GM19324 (cell line): ENCODE measurements at regions not wholly inside any gene's neighbourhood (a gene's known extent, or its start where the extent isn't known, plus 50 kb on each side); places are given as distances from the start of the nearest gene placed in this dataset.
"Not testable (repeated sequence)": the region's sequence is repeated elsewhere in the genome, so short reads cannot be mapped to it uniquely, and the experiment has no call there.

Experiments
- ATAC-seq: cut with Tn5 transposase; IDR thresholded peaks from one replicate; pipeline ENCODE4 v1.9.1; 2021; ENCODE audit warnings: mild to moderate bottlenecking, moderate library complexity; ENCODE audit not compliant: unreplicated experiment, low FRiP score

GRCh38 chr2:7852546-7852945 lies 829.3 kb upstream of the ID2 start:
- ATAC-seq: no peak

DNA sequence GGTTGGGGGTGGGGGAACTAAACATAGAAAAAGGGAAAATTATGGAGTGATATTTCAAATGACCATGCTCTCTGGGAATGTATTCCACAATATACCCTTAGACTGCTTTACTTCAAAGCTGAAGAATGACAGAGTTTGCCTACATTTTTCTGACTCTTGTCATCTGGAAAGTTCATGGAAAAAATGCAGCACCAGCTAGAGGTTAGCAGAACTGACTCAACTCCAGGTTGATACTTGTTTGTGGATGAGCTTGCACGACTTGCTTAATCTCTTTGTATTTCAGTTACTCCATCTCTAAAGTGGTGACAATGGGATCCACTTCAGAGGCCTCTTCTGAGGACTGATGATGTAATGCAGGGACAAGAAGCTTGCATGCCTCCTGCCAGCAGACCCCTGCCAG lies 824.0 kb upstream of the ID2 start:
- ATAC-seq: no peak

DNA sequence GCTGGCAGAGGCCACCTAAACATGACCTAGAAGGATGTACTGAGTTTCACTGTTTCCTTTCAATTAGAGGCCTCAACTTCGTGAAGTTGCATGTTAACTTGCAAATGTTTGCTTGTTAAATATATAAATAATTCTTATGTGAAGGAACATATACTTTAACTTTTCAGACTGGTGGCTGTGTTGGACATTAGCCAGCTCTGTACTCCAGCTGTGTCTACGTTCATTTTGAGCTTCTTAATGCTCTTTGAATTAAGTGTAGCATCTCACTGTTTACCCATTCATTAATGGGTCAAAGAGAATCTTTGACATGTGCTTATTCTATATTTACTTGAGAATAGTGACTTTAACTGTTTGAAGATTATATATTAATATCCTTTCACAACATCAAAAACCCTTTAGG lies 823.2 kb upstream of the ID2 start:
- no peak for ATAC-seq

DNA sequence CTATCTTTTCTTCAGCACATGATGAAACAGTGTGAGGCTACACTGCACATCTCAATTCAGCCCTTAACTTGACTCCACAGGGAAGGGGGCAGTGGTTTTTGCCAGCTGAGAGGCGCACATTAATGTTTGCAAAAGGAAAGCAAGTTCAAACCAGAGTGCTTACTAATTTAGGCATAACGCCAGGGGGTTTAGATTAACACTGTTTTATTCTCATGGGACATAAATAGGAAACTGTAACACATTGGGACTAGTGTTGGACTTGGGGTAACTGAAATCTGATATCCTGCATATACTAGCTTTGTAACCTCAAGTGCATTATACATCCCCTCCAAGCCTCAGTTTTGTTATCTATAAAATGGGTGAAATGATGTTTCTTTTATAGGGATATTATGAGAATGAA lies 821.2 kb upstream of the ID2 start:
- ATAC-seq: no peak

DNA sequence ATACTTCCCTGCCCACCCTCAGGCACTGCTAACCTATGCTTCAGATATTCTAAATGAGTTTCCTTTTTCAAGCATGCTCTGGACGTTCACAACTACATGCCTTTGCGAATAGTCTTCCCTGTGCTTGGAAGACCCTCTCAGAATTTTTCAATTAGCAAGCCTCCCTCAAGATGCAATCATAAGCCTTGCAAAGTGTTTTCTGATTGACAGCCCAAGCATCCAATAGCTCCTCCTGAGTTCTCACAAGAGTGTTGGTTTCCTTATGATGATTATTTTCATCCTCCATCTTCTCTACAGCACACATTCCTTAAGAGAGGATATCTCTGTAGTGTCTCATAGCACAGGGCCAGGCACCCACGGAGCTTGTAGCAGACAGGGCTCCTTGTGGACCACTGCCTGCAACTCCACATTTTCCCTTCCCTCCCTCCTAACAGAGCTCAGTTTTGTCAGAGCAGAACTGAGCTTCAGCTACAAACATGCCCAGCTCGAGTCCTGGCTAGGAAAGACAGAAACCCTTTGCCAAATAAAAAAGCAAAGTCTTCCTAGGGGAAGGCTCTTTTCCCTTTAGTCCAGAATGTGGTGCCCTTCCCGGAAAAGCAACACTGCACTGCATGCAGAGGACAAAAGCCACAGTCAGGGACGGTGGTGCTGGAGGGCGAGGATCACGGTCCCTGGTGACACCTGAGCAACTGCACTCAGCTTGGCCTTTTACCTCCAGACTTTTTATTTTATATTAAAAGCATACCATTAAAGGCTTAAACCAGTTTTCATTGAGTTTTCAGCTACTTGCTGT lies 819.8 kb upstream of the ID2 start:
- no peak for ATAC-seq

DNA sequence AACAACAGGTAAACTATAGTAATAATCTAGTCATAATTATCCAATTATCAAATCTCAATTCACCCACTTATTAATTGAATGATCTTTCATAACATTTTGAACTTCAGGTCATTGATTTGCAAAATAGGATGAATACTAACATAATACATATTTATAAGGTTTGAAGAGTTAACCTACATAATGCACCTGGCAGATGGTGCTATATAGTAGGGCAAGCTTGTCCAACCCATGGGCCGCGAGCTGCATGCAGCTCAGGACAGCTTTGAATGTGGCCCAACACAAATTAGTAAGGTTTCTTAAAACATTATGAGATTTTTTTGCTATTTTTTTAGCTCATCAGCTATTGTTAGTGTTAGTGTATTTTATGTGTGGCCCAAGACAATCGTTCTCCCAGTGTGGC lies 815.8 kb upstream of the ID2 start:
- ATAC-seq: no peak

DNA sequence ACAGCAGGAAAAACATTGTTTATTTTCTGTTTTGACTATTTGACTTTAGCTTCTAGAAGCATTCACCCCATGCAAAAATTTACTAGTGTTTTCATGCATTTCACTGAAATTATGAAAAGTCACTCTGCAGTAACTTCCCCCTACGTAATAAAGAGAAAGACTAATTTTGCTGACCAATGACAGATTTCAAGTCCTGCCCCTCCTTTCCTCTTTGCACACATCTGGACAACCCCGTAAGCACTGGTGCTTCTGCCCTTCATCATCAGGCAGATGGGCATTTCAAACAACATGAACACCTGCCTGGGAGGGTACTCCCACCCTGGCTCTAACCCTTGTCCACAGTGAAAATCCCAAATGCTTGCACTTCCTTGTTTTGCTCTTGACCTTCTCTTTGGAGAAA lies 815.0 kb upstream of the ID2 start:
- ATAC-seq: no peak

DNA sequence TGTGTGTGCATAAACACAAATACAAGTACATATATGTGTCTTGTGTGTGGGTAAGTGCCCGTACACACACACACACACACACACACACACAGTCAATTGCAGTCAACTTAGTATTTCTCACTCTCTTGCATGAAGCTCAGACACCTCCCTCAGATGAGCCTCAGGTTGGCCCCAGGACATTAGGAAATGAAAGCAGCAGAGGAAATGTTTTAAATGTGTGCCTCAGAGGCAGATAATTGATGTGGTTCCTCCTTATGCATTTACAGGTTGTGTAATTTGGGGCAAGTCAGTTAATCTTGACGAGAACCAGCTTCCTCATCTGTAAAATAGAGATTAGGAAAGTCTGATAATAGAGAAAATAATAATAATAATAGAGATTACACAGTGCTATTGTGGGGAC lies 814.0 kb upstream of the ID2 start:
- ATAC-seq: no peak

DNA sequence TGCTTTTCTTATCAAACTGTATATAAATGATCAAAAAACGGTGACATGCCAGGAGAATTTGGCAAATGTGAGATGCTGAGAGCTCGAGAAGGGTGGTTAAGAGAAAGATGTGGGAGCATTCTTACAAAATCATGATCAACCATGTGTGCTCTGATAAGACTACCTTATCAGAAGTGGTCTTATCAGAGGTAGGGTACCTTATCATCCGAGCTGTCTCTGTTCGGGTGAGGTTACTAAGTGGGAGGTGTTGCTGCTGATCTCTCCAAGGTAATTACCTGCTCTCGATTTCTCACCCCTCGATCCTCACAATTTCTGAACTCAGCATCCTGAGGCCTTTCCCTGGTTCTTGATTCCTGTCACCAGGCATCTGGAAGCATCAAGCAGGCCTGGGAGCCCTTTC lies 813.0 kb upstream of the ID2 start:
- no peak for ATAC-seq

DNA sequence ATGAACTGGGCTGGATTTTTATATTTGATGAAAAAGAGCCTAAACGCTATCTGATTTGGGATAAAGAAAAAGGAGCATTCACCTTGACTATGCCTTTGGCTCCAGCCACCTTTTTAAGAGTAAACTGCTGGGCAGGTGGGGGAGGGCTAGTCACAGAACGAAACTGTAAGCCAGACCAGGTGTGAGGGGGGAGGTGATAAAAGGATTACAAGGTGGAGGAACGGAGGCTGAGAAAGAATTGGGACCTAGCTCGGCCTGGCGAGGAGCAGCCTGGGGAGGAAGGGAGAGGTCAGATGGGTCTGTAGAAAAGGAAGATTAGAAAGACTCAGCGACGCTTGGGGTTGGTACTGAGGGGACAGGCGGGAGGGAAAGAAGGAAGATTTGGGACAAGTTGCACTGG lies 805.4 kb upstream of the ID2 start:
- ATAC-seq: not testable (repeated sequence)

DNA sequence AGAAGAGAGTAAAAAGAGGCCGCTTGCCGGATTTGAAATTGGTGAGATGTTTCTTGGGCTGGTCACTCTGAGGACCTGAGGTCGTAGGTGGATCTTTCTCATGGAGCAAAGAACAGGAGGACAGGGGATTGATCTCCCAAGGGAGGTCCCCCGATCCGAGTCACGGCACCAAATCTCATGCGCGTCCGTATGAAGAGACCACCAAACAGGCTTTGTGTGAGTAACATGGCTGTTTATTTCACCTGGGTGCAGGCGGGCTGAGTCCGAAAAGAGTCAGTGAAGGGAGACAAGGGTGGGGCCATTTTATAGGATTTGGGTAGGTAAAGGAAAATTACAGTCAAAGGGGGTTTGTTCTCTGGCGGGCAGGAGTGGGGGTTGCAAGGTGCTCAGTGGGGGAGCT lies 803.6 kb upstream of the ID2 start:
- ATAC-seq: not testable (repeated sequence)

GRCh38 chr2:7878786-7879482 lies 802.9 kb upstream of the ID2 start:
- no peak for ATAC-seq

DNA sequence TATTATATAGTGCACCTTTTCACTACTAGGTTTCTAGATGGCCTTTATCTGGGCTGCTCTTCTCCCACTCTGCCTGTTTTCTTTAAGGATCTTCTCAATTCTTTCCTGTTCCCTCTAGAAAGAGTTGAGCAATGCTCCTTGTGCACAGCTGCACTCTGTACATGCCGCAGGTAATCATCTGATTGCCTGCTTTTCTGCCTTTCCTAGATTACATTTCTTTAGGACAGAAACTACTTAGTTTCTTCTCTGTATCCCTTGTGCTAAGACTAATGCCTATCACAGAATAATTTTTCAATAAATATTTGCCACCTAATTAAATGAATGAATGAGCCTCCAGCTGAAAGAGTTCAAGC lies 802.4 kb upstream of the ID2 start:
- no peak for ATAC-seq

DNA sequence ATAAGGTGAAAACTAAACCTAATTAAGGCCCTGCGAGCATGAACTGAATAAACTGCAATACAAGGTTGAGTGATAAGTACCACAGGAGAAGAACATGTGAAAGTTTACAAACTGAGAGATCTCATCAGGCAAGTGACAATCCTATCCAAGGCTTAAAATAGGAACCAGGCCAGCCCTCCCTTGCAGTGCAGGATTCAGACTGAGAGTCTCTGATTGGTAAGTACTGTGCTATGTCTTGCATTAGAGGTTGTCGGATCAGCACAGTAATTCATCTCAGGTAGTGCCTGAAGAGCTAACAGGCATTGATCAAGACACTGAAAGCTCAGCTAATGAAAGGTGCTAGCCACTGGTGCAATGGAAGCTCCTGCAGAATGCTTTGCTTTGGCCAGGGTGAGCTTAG lies 801.7 kb upstream of the ID2 start:
- ATAC-seq: no peak

GRCh38 chr2:7880566-7880965 lies 801.3 kb upstream of the ID2 start:
- ATAC-seq: no peak

DNA sequence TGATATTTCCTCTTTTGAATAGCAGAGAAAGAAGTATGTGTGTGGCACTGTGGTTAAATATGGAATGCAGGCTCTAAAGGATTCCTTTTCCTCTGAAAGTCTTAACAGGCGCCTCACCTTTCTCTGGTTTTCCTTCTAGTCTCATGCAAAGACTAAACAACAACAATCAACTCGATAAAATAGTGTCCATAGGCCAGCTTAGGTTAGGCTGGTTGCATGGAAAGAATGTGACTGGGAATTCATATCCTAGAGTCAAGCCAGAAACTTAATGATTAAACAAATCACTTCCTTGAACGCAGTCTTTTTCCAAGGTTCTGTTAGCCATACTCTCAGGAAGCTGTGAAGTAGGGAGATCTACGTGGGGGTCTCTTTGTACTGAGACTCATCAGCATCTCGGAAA lies 800.8 kb upstream of the ID2 start:
- no peak for ATAC-seq

DNA sequence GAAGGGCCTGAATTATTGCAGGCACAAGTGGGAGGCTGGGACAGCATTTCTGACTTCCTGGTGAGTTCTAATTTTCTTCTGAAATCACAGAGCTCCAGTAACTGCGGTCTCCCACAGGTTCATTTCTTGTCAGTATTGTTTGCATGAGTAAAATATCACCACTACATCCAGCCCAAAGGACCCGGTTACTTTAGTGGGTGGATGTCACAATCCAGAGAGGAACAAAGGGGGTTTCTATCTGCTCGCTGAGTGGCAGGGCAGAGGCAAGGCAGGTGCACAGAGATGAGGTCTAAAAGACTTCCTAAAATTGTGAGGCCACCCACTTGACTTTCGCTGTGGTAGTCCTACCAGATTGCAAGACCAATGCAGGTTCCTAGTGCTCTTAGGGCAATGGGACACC lies 800.4 kb upstream of the ID2 start:
- no peak for ATAC-seq

- ATAC-seq: no peak
These were observed 799.6 kb upstream of the ID2 start for GRCh38 chr2:7882296-7882695.

DNA sequence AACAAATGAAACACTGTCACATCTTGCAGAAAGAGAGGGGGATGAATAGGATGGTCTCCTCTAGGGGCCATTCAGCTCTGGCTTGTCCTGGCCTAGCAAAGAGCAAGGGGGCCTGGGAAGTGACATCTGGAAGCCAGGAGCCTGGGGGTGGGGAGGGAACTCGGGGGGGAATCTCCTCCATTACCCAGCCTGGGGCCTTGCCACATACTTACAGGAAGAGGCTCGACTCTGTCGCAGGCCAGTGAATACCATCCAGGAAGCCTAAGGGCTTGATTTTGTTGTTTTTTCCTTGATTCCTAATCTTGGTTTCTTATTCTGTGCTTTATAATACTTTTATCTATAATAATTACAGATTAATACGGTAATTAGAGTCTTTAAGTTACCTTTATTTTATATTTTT lies 797.5 kb upstream of the ID2 start:
- no peak for ATAC-seq

- ATAC-seq: no peak
These were observed 795.2 kb upstream of the ID2 start for GRCh38 chr2:7886666-7887065.

DNA sequence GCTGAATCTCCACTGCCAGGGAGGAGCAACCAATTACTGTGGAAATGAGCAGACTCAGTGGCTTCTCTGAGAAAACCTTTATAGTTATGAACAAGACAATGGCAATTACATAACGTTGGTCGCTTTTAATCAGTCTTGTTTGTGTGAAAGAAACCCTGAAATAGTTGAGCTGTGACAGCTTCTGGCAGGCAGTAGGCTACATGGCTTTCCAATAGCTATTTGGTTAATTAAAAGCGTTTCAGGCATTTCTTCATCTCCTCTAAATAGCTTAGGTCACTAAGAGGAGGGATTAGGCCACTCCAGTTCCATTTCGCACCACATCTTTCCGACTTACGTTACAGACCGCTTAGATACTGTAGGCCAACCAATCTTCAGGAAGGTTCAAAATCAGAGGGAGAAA lies 794.4 kb upstream of the ID2 start:
- ATAC-seq: no peak

GRCh38 chr2:7888876-7889275 lies 793.0 kb upstream of the ID2 start:
- ATAC-seq: no peak
